ENCODE measurements at regions not wholly inside any gene's neighbourhood (a gene's known extent, or its start where the extent isn't known, plus 50 kb on each side); places are given as distances from the start of the nearest gene placed in this dataset.

- TF ChIP-seq CTCF (conservative IDR thresholded peaks at IDR 0.05; ENCODE audit: low read length) (no peak), EZH2phosphoT487 (IDR thresholded peaks at IDR 0.05; ENCODE audit: borderline replicate concordance, low read depth, low read length) (no peak)
Measured at GRCh38 chr12:100706033-100706432, 88.5 kb upstream of the ANO4 start.

All from OCI-LY7 (cell line).